SKM-1 treated with dmso at 0.1 percent for 144 hours (cell line): ENCODE measurements at regions not wholly inside any gene's neighbourhood (a gene's known extent, or its start where the extent isn't known, plus 50 kb on each side); places are given as distances from the start of the nearest gene placed in this dataset.

Experiments used
- DNase-seq: peaks from one replicate; lab custom pipeline; 2025; ENCODE audit not compliant: unreplicated experiment; lab: John Stamatoyannopoulos, UW

DNA sequence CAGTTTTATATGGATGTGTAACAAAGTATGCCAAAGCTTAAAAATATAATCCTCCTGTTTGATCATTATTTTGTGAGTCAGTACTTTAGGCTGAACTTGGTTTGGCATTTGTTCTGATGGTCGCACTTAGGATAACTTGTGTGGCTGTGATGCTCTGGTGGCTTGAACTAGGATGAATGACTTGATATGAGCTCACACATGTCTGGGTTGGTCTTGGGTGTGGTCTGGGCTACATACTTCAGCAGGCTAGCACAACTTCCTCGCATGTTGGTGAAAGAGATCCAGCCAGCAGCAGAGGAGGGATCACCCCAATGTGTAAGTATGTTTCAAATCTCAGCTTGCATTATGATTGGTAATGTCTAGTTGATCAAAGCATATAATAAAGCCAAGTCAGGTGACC, 969.1 kb upstream of the PCDH9 start:
- DNase-seq, result no peak

DNA sequence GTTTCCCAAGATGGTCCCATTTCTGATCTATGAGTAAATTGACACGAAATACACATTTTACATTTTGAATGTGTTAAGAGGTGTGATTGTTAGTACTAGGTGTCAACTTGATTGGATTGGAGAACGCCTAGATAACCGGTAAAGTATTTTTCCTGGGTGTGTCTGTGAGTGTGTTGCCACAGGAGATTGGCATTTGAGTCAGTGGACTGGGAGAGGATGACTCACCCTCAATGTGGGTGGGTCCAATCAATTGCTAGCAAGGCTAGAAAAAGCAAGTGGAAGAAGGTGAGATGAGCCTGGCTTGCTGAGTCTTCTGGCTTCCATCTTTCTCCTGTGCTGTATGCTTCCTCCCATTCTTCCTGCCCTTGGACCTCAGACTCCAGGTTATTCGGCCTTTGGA, 960.7 kb upstream of the PCDH9 start:
- no peak for DNase-seq

- DNase-seq, result no peak
These were observed 955.5 kb upstream of the PCDH9 start for GRCh38 chr13:68185444-68186141.

DNA sequence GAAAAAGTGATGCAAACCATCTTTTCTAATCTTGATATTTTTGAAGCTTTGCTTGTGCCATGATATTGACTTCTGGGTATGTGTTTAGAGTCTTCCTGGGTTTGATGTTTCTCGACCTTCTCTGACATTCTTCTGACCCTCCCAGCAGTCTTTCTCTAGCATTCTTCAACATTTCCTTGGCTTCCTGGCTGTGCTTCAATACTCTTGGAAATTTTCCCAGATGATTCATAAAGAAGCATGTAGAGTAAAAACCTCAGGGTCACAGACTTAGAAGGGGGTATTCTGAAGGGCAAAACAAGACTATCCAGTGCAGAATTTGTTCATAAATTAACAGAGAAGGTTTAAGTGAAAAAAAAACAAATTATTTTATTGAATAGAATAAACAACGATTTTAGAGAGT, 946.3 kb upstream of the PCDH9 start:
- DNase-seq, result no peak

GRCh38 chr13:68174893-68175292, 944.8 kb upstream of the PCDH9 start:
- DNase-seq, result no peak

DNA sequence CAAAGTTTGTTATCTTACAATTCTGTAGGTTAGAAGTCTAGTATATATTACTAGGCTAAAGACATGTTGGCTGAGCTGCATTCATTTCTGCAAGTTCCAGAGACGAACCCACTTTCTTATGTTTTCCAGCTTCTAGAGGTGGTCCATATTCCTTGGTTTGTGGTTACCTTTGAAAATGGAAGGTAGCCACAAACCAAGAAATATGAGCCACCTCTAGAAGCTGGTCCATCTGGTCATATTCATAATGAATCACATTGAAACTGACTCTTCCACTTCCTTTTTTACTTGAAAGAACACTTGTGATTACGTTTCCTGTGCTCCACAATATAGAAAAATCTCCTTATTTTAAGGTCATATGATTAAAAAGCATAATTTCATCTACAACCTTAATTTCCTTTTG, 943.0 kb upstream of the PCDH9 start:
- DNase-seq, result no peak

- no peak for DNase-seq
These were observed 940.8 kb upstream of the PCDH9 start for GRCh38 chr13:68170961-68171360.

GRCh38 chr13:68168448-68168847, 938.3 kb upstream of the PCDH9 start:
- no peak for DNase-seq

- no peak for DNase-seq
These were observed 930.3 kb upstream of the PCDH9 start for GRCh38 chr13:68160466-68160865.

- DNase-seq, result no peak
These were observed 922.3 kb upstream of the PCDH9 start for GRCh38 chr13:68152414-68152813.

- no peak for DNase-seq
These were observed 915.7 kb upstream of the PCDH9 start for GRCh38 chr13:68145852-68146251.

DNA sequence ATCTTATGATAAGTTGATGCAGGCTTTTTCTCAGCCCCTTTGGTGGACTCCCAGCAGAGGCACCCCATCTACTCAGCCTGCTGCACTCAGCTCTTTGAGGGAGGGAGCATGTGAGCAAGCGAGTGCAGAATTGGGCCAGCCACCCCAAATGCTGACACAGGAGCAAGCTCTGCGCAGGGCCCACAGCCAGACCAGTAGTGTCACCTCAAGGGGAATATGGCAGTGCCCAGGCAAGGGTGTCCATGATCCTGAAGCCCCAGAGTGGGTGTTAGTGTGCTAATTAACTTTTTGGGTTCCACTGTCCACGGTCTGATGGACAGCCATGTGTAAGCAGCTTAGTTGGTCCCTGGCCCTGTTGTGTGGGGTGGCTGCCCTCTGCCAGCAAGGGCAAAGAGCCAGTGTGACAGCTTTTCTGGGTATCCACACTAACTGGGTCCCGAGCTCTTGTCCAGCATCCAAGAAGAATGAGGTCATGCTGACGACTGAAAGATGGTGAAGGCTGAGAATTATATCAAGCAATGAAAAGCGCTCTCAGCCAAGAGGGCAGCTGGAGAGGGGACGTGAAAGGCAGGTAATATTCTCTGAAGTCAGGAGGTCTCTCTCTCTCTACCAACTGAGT, 898.3 kb upstream of the PCDH9 start:
- DNase-seq, result no peak

DNA sequence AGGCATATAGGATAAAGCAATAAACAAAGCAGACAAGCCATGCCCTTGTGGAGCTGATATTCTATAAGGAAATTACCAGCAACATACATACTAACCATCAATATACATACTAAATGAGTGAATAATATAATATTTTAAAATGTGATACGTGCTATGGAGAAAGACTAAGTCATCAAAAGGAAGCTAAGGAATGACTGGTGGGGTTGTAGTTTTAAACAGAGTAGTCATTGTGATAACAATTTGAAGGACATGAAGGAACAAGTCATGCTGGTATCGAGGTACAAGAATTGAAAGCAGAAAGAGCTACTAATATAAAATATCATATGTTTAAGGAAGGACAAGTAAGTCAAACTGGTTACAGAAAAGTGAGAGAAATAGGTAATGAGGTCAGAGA, 894.9 kb upstream of the PCDH9 start:
- no peak for DNase-seq

GRCh38 chr13:68124437-68125086, 894.4 kb upstream of the PCDH9 start:
- no peak for DNase-seq

DNA sequence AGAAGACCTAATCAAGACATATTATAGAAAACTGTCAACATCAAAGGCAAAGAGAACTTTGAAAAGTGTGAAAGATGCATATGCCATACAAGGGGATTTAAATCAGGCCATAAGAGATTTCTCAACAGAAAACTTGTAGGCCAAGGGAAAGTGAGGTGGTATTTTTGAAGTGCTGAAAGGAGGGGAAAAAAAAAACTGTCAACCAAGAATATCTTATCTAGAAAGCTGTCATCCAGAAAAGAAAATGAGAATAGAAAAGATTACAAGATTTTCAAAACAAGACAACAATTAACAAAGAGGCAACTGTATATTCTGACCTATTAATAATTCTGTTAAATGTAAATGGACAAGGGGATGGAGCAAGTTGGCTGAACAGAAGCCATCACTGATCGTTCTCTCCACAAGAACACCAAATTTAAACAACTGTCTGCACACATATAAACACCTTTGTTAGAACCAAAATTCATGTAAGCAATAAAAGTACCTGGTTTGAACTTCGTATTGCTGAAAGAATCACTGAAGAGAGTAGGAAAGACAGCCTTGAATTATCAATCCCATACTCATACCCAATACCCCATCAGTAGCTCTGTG, 880.1 kb upstream of the PCDH9 start:
- no peak for DNase-seq

GRCh38 chr13:68107667-68108066, 877.5 kb upstream of the PCDH9 start:
- no peak for DNase-seq

- no peak for DNase-seq
These were observed 869.5 kb upstream of the PCDH9 start for GRCh38 chr13:68099631-68100030.

GRCh38 chr13:68081061-68081460, 850.9 kb upstream of the PCDH9 start:
- DNase-seq, result peak; percentile 14

DNA sequence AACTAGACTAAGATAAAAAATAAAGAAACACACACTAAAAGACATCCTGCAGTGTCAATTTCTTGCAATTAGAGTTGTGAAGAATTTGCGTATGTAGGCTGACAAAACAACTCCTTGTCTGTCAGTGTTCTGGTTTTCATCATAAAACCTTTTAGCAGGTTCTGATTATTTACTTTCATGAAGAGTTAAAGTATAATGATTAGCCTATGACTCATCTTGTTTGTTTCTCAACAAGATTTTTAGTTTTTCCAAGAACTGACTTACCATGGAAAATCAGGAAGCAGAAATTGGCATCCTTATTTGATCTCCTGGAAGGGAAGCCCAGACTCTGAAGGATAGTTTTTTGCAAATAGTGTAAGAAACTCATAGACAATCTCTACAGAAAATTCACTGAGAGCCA, 848.7 kb upstream of the PCDH9 start:
- DNase-seq, result no peak

DNA sequence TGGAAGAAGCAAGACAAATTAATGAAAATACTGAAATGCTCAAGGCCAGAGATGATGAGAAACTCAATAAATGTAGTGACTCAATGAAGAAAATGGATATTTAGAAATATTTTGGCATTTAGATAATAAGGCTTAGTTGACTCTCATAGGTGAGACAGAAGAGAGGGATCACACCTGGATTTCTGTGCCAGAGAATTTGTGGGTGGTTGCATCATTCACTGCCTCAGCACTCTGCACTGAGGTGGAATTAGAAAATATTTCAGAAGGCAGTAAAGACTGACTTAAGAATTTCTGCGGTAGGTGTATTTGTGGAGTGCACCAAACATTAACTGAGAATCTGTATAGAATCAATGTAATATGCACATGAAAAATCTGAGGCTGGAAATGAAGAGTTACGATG, 848.3 kb upstream of the PCDH9 start:
- DNase-seq, result no peak

DNA sequence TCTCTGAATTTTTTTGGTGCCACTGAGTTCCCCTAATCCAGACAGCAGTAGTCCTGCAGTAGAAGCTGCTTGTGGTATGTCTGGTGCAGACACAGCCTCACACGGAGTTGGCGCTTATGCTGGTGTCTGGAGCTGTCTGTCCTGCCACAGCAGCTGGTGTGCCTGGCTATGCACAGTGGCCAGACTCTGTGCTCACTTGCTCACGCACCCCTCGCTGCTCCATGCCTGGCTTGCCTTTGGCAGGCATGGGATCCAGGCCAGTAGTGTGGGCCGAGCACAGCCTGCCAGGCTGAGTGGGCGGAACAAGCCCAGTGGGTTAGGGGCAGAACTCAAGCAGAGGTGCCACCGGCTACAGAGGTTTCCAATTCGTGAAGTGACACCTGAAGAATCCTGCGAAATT, 845.9 kb upstream of the PCDH9 start:
- no peak for DNase-seq

DNA sequence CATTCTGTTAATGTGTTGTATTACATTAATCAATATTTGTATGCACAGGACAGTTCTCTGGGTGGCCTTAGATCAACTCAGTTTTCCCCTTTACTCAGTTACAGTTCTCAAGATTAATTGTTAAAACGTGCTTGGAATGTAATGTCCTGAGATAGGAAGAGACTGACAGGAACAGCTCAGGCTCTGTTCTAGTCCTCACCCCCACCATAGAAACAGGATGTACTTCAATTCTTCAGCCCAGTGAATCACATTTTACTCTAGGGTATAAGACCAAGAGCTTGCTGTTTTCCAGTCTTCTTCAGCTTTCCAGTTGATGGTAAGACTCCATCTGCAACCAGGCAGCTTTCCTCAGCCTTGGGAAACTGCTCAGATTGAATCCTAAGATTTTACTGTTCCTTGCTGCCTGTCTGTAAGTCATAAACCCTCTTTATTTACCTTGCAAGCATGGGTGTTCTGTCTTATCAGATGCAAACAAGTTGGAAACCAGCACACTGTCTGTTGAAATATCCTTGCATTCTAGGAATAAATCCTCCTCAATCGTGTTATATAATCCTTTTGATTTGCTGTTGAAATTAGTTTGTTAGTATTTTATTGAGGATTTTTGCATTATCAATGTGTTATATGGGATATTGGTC, 836.9 kb upstream of the PCDH9 start:
- no peak for DNase-seq
